Activated CD4-positive, CD25-positive, alpha-beta regulatory T cell treated with anti-CD3 and anti-CD28 coated beads, Interleukin-2, amount 50 U/mL, for 24 hours (primary cell): ENCODE measurements at regions not wholly inside any gene's neighbourhood (a gene's known extent, or its start where the extent isn't known, plus 50 kb on each side); places are given as distances from the start of the nearest gene placed in this dataset.
"Not testable (repeated sequence)": the region's sequence is repeated elsewhere in the genome, so short reads cannot be mapped to it uniquely, and the experiment has no call there.

Source experiments
- ATAC-seq, 2 donors: fragments of 150-1000 bp; cut with Tn5 transposase; one replicate each; pipeline ENCODE4 v1.10.0; 2021; ENCODE audit warnings: mild to moderate bottlenecking in 1 of 2, moderate library complexity in 1 of 2

GRCh38 chr13:81197483-81197882 lies 856.6 kb upstream of the SPRY2 start:
- no peak for ATAC-seq

DNA sequence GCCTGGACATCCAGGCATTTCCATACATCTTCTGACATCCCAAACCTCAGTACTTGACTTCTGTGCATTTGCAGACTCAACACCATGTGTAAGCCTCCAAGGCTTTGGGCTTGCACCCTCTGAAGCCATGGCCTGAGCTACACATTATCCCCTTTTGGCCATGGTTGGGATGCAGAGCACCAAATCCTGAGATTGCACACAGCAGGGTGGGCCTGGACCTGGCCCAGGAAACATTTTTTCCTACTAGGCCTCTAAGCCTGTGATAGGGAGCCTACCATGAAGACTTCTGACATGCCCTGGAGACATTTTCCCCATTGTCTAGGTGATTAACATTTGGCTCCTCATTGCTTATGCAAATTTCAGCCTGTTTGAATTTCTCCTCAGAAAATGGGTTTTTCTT lies 853.4 kb upstream of the SPRY2 start:
- ATAC-seq, result no peak

- ATAC-seq, result no peak
Measured at GRCh38 chr13:81184556-81185265, 843.8 kb upstream of the SPRY2 start.

GRCh38 chr13:81172603-81173002 lies 831.7 kb upstream of the SPRY2 start:
- ATAC-seq, result no peak

DNA sequence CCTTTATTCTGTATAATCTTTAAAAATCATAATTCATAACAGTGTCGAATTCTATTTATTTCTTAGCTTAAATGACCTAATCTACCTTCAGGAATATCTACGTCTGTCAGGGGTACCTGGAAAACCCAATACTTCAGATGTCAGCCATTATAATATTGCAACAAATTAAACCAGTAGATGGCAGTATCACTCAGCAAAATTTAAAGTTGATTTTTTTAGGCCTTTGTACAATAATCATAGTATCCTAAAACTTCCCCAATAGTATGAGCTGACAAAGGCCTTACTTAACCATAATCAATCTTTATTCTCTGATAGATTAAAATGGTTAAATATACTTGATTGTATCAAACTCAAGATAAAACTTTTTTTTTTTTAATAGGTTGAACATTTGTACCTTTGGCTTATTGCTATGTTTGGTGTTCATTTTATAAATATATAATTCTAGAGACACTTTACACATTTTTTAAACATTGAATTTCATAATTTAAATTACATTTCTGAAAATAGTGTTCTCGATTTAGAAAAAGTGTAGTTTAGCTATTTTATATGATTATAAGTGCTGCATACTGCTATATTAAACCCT lies 830.2 kb upstream of the SPRY2 start:
- no peak for ATAC-seq

GRCh38 chr13:81163823-81164222 lies 822.9 kb upstream of the SPRY2 start:
- not testable (repeated sequence) for ATAC-seq

DNA sequence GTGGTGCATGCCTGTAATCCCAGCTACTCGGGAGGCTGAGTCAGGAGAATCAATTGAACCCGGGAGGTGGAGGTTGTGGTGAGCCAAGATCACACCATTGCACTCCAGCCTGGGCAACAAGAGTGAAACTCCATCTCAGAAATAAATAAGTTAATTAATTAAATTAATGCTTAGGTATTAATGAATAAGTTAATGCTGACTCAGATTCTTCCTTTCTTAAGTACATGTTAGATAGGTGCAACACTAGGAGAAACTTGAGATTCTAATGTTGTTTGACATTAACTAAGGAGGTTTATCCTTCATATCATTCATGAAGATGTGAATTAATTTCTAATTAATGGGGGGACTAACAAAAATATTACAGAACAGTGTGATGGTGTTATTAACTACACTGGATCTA lies 812.6 kb upstream of the SPRY2 start:
- no peak for ATAC-seq

DNA sequence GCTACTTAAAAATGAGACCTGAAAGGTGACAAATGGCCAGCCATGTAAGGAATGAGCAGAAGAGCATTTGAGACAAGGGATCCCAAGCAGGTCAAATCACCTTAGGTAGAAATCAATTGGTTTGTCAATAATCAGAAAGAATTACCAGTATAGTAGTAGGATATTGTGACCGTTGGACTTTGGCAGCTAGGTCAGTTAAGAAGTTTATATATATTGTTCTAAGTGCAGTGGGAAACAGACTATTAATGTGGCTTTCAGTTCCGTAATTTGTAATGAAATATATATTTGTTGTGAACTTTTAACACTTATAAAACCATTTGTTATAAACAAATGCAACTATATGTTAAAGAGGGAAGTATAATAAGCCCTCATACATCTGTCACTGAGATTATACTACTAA lies 807.9 kb upstream of the SPRY2 start:
- no peak for ATAC-seq

DNA sequence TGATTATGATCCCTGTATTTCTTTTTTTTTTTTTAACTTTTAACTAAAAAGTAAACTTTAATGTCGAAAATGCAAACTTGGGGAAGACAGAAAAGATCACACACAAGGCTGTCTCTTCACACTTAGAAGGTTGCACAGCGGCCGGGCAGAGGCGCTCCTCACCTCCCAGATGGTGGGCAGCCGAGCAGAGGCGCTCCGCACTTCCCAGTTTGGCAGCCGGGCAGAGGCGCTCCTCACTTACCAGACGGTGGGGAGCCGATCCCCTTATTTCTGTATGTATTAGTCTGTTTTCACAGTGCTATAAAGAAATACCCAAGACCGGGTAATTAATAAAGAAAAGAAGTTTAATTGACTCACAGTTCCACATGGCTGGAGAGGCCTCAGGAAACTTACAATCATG lies 805.6 kb upstream of the SPRY2 start:
- not testable (repeated sequence) for ATAC-seq

- no peak for ATAC-seq
Measured at GRCh38 chr13:81142306-81142999, 801.5 kb upstream of the SPRY2 start.

DNA sequence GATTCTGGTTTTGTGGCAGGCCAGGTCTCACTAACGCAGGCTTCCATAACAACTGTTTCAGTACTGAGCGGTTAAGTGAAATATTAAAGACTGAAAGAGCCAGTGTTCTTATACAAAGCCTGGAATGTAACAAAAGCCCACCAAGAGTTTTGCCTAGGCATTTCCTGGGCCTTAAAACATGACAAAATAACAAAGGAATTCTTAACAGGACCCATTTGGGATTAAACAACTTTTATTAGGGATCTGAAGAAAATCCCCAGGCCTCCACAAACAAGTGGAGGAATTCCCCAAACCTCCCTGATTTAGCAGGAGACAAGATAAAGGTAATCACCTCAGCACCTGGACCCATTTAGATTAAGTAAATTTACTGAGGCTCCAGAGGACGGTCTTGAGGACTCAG lies 799.7 kb upstream of the SPRY2 start:
- ATAC-seq, result no peak

DNA sequence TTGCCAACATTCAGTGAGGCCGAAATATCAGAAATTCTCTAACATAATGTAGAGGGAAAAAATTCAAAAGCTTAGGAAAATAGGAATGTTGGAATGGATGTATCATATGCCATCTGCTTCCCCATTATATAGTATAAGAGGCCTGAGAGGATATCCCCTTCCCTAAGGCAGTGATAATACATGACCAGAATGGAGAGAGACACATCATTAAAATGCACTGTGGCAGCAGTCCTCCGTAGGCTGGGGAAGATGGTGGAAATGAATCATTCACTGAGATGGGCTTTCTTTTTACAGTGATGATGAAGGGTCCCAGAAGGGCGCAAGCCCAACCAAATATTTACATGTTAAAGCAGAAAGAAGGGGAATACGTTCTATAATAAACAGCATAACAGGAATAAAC lies 799.1 kb upstream of the SPRY2 start:
- no peak for ATAC-seq

- ATAC-seq, result no peak
Measured at GRCh38 chr13:81138353-81138980, 797.5 kb upstream of the SPRY2 start.

DNA sequence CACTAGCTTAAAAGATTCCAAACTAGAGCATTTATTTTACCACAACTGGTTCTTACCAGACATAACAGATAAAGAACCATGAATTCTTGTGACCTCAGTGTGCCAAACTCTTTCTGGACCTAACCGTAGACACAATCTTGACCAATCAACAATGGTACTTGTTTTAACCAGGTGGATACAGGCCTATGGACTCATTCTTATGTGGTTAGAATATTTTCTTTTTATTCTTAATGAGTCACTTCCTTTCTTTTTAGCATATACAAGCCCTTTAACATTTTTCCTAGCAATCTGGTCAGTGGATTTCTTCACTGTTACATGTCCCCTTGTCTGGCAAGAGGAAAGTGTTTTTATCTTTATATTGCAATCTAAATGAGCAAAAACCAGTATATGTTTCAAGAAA lies 792.1 kb upstream of the SPRY2 start:
- no peak for ATAC-seq

- ATAC-seq, result no peak
Measured at GRCh38 chr13:81117416-81117815, 776.5 kb upstream of the SPRY2 start.

DNA sequence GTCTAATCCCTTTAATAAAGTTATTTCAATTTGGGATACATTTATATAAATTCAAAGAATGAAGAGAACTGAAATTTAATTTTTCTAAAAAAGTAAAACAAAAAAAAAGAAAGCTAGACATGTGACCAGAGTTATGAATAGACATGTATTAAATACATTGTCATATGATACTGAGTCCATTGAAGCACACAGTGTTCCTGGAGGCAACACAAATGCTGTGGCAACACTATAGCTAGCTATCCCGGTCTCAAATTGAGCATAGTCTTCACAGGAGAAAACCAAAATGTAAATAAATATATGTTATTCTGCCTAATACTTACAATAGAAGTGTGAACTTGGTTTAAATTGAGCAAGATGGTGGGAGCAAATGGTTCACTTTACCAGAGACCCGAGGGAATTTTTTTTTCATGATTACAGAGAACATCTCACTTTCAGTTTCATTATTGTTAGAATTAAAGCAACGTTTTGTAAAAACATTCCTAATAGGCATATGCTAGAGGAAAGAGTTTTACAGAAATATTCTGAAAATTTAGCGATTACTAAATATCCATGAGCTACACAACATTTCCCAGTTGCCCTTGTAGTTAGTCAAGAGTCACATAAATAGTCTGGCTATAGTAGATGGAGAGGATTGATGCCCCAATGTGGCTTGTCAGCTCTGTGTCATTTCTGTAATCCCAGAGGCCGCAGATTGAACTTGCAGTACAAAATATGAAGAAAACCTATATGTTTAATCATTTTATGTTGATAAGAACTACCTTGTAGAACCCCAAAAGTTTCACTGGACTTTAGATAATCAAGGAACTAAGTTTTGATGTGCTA lies 775.7 kb upstream of the SPRY2 start:
- no peak for ATAC-seq

- no peak for ATAC-seq
Measured at GRCh38 chr13:81109026-81109425, 768.1 kb upstream of the SPRY2 start.

- no peak for ATAC-seq
Measured at GRCh38 chr13:81106348-81106747, 765.4 kb upstream of the SPRY2 start.

DNA sequence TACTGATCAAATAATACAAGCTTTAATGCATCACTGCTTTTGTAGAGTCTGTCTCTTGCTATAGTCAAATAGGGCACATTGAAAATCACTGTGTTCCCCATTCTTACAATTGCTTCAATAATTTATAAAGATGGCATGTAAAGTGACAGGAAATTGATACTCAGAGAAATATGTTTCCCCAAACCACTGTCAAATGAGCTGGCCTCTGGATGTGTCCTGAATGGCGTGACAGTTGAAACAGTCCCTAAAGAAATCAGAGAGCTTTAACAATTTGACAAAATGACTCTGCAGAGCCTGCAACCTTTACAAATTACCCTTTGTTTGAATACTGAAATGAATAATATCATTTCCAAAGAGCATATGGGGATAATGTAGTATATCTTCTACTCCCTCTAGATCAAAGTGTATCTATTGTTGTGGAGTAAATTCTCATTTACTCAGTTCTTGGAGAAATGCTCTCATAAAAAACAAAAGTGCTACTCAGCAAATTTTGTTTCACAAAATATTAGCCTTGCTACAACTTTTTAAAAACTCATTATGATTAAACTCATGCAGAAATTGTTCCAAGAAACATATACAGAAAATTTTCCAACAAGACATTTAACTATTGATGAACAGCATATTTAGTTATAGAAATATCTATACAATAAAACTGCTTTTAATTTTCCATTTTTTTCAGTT lies 763.2 kb upstream of the SPRY2 start:
- ATAC-seq, result no peak

DNA sequence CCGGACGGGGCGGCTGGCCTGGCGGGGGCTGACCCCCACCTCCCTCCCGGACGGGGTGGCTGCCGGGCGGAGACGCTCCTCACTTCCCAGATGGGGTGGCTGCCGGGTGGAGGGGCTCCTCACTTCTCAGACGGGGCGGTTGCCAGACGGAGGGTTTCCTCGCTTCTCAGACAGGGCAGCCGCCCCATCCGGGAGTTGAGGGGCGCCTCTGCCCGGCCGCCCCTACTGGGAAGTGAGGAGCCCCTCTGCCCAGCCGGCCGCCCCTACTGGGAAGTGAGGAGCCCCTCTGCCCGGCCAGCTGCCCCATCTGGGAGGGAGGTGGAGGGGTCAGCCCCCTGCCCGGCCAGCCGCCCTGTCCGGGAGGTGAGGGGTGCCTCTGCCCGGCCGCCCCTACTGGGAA lies 761.1 kb upstream of the SPRY2 start:
- ATAC-seq, result not testable (repeated sequence)

DNA sequence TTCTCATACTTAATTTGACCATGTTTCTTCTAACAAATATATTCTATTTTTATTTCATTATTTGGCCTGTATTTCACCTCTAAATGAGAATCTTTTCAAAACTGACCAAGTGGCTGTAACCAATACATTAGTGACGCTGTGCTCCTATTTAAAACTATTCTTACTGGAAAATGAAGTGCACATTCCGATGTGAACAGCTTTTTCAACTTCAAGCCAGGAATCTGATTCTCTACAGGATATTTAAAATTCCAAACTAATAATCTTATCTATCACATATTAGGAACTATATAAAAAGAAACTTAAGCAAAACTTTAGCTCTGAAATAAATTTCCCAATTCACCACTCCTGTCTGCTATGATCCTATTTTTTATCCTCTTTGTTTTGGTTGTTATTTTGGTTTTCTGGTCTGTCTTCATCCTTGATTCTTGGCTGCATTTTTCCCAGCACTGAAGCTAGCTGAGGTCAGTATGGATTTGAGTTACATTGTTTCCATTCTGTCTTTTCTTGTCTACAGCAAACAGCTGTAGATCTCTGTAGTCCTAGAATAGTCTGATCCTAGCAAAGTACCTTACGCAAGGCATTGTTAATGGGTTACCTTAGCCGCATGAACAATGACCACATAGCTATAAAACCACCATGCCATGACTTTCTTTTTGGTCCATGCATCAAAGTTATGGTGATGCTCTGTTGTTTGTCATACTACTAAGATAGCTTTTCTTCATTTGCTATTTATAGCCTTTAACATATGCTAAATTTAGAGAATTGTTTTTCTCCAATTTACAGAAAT lies 748.6 kb upstream of the SPRY2 start:
- ATAC-seq, result no peak
